ENCODE measurements at regions not wholly inside any gene's neighbourhood (a gene's known extent, or its start where the extent isn't known, plus 50 kb on each side); places are given as distances from the start of the nearest gene placed in this dataset.

GRCh38 chrX:13198056-13198761 lies 121.6 kb downstream of the ATXN3L start:
- DNase-seq (ENCODE audit: low spot score) (no peak), ATAC-seq (ENCODE audit: low FRiP score) (no peak)
- TF ChIP-seq CTCF (IDR thresholded peaks at IDR 0.05): no peak

GRCh38 chrX:13196782-13197181 lies 123.1 kb downstream of the ATXN3L start:
- TF ChIP-seq CTCF (IDR thresholded peaks at IDR 0.05): no peak
- no peak for DNase-seq (ENCODE audit: low spot score)
- no peak for ATAC-seq (ENCODE audit: low FRiP score)

- DNase-seq (ENCODE audit: low spot score) (no peak), ATAC-seq (ENCODE audit: low FRiP score) (no peak)
- TF ChIP-seq CTCF (IDR thresholded peaks at IDR 0.05): no peak
These were observed 124.5 kb downstream of the ATXN3L start for GRCh38 chrX:13195340-13195739.

- no peak for ATAC-seq (ENCODE audit: low FRiP score)
- DNase-seq (ENCODE audit: low spot score): no peak
- no peak for TF ChIP-seq CTCF (IDR thresholded peaks at IDR 0.05)
These were observed 125.4 kb downstream of the ATXN3L start for GRCh38 chrX:13194291-13195103.

GRCh38 chrX:13190051-13190450 lies 129.8 kb downstream of the ATXN3L start:
- ATAC-seq (ENCODE audit: low FRiP score) (no peak), DNase-seq (ENCODE audit: low spot score) (no peak)
- no peak for TF ChIP-seq CTCF (IDR thresholded peaks at IDR 0.05)

- ATAC-seq (ENCODE audit: low FRiP score) (no peak), DNase-seq (ENCODE audit: low spot score) (no peak)
- no peak for TF ChIP-seq CTCF (IDR thresholded peaks at IDR 0.05)
These were observed 130.5 kb downstream of the ATXN3L start for GRCh38 chrX:13189380-13189779.
